OCI-LY3 (cell line): ENCODE measurements at regions not wholly inside any gene's neighbourhood (a gene's known extent, or its start where the extent isn't known, plus 50 kb on each side); places are given as distances from the start of the nearest gene placed in this dataset.

Source experiments
- CTCF ChIP-seq: fragments of 200-600, 300-600 bp; sonication (generic); IDR thresholded peaks from 2 replicates; pipeline ENCODE4 v1.5.1; 2014; ENCODE audit warnings: antibody characterized with exemption, low read length, low read depth
- EZH2phosphoT487 ChIP-seq: fragments of 200-600 bp; shearing (Covaris generic); IDR thresholded peaks from 2 replicates; pipeline ENCODE4 v1.6.1; 2018; ENCODE audit warnings: antibody characterized with exemption, mixed run types, low read depth

GRCh38 chr13:36493046-36493445, 60.8 kb downstream of the CCNA1 start:
- TF ChIP-seq CTCF: no peak
- TF ChIP-seq EZH2phosphoT487: no peak
